ENCODE measurements at regions not wholly inside any gene's neighbourhood (a gene's known extent, or its start where the extent isn't known, plus 50 kb on each side); places are given as distances from the start of the nearest gene placed in this dataset.
"Not testable (repeated sequence)": the region's sequence is repeated elsewhere in the genome, so short reads cannot be mapped to it uniquely, and the experiment has no call there.

- no peak for DNase-seq (ENCODE audit: low read depth in 2 of 3, low spot score in 1 of 3)
These were observed 1672.9 kb downstream of the REEP3 start for GRCh38 chr10:65194126-65194525.

- DNase-seq (ENCODE audit: low read depth in 2 of 3, low spot score in 1 of 3), result no peak
These were observed 1673.4 kb downstream of the REEP3 start for GRCh38 chr10:65194555-65194954.

DNA sequence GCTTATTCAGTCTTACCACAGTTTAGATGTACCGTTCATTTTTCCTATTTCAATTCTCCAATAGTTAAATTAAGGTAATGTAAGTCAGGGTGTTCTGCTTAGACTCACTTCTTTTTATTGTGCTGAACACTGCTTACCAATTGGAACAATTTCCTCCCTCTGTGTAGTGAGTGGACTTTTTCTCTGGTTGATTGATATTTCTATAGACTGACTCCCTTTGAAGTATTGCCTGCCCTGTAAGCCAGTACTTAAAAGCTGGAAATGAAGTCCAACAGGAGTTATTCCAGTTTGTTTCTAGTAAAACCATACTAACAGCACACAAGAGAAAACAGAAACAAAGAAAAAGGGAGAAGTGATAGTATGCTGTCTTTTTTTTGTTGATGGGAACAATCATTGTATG, 1674.9 kb downstream of the REEP3 start:
- DNase-seq (ENCODE audit: low read depth in 2 of 3, low spot score in 1 of 3), result no peak

GRCh38 chr10:65197935-65198334, 1676.7 kb downstream of the REEP3 start:
- DNase-seq (ENCODE audit: low read depth in 2 of 3, low spot score in 1 of 3), result no peak

- no peak for DNase-seq (ENCODE audit: low read depth in 2 of 3, low spot score in 1 of 3)
These were observed 1680.3 kb downstream of the REEP3 start for GRCh38 chr10:65201491-65201890.

GRCh38 chr10:65204999-65205398, 1683.8 kb downstream of the REEP3 start:
- no peak for DNase-seq (ENCODE audit: low read depth in 2 of 3, low spot score in 1 of 3)

DNA sequence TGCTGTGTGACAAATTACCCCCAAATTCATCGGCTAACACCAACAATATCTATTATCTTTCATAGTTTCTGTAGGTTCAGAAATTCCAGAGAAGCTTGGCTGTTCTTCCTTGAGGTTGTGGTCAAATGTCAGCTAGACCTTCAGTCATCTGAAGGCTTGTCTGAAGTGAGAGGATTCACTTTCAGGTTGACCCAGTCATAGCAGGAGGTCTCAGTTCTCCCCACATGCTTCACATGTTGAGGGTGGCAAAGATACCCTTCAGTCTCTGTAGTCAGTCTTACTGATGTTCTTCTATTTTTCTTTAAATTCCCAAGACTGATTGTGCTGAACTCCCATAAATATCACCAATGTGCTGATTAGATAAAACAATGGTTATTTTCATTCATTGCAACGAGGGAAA, 1692.0 kb downstream of the REEP3 start:
- no peak for DNase-seq (ENCODE audit: low read depth in 2 of 3, low spot score in 1 of 3)

DNA sequence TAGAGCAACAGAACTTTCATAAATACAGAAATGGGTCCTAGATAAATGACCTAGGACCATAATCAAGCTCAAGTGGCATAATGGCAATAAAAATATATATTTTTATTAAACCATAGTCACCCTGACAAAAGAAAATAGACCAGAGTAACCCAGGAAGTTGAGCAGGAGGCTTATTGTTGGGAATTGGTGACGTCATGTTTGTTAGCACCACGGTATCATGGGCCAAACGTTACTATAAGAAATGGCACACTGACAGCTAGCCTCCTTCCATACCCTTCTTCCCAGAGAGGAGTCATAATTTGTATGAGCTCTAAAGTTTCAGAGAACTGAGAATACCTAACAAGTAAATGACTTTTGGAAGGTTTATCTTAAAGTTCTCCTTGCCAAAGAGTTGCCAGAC, 1698.2 kb downstream of the REEP3 start:
- no peak for DNase-seq (ENCODE audit: low read depth in 2 of 3, low spot score in 1 of 3)

- DNase-seq (ENCODE audit: low read depth in 2 of 3, low spot score in 1 of 3), result no peak
These were observed 1694.7 kb upstream of the LRRTM3 start for GRCh38 chr10:65231148-65231547.

DNA sequence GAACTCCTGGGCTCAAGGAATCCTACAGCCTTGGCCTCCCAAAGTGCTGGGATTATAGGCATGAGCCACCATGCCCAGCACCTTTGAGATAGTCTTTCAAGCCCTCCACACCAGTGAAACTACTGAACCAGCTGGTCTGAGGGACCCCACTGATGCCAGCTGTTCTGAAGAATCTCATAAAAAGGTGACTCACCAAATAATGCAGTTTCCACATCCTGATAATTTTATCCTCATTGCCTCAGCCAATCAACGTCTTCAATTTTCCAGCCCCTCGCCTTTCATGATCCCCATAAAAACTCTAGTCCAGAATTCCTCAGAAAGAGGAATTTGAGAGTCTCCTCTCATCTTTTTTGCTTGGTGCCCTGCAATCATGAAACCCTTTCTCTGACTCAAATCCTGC, 1691.6 kb upstream of the LRRTM3 start:
- DNase-seq (ENCODE audit: low read depth in 2 of 3, low spot score in 1 of 3), result no peak

GRCh38 chr10:65235266-65235665, 1690.6 kb upstream of the LRRTM3 start:
- no peak for DNase-seq (ENCODE audit: low read depth in 2 of 3, low spot score in 1 of 3)

- DNase-seq (ENCODE audit: low read depth in 2 of 3, low spot score in 1 of 3), result no peak
These were observed 1690.0 kb upstream of the LRRTM3 start for GRCh38 chr10:65235846-65236245.

DNA sequence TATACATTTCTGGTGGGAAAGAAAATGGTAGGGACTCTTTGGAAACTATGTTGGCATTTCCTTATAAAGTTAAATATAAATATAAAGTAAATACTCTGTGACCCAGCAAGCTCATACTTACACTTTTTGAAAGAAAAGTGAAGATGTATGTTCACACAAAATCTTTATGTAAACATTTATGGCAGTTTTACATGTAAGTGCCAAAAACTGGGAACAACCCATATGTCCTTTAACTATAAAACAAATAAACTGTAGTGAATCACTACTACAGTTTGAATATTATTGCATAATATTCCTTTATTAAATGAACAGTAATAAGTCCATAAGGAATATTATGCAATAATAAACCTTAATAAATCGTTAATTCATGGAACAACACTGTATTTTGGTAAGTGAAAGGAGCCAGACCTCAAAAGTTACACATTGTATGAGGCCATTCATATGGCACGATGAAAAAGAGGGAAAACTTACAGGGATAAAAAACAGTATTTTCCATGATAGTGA, 1660.3 kb upstream of the LRRTM3 start:
- no peak for DNase-seq (ENCODE audit: low read depth in 2 of 3, low spot score in 1 of 3)

DNA sequence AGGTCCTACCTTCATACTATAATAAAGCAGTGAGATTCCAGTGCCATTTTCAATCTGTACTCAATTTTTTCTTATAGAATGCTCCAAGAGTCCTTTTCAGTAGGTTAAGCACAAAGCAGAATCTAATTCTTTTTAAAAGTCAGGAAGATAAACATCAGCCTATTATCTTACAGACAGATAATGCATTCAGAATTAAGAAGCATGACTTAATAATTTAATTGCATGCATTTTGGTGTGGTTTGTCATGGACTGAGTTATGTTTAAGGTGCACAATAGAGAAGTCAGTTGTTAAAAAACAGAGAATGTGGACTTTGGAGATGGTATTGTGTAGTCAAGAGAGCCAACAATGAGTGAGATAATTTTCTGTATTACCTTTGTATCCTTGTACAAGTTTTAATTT, 1656.3 kb upstream of the LRRTM3 start:
- DNase-seq (ENCODE audit: low read depth in 2 of 3, low spot score in 1 of 3), result not testable (repeated sequence)

DNA sequence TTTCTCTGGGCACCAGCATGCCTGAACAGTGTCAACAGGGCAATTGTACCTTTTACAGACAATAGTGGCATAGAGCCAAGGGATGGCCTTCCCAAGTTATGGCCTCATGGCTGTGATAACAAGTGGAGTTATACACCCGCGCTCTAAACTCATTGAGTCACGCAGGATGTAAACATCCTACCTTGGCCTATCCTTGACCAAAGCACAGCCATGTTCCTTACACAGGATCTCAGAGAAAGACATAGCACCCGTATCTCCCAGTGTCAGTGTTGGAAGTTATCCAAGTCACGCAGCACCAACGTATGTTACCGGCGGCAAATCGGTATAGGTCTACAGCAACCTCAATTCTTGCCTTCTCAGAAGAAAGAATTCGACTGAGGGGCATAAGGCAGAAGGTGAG, 1654.9 kb upstream of the LRRTM3 start:
- no peak for DNase-seq (ENCODE audit: low read depth in 2 of 3, low spot score in 1 of 3)

- DNase-seq (ENCODE audit: low read depth in 2 of 3, low spot score in 1 of 3), result no peak
These were observed 1652.7 kb upstream of the LRRTM3 start for GRCh38 chr10:65273115-65273514.

GRCh38 chr10:65275296-65275695, 1650.5 kb upstream of the LRRTM3 start:
- DNase-seq (ENCODE audit: low read depth in 2 of 3, low spot score in 1 of 3), result no peak

DNA sequence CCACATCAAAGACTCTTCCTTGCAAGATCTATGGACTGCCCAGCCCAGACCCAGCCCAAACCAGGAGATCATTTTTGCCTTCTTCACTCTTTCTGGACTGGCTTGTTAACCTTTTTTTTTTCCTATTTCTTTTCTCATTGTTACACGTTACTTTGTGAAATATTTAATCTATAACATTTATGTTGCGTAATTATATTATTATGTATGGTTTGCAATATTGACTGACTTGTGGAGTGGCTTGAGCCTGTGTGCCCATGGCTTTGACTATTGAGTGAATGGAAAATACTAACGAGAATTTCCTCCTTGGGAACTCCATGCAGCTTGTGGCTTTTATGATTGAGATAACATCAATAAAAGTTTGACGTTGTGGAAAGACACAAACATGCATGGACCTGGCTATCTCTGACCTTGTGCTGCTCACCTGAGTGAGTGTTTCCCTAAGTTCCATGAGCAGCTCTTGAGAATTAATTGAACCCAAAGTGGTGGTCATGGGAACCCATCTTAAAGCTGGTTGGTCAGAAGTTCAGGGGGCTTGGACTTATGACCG, 1641.3 kb upstream of the LRRTM3 start:
- no peak for DNase-seq (ENCODE audit: low read depth in 2 of 3, low spot score in 1 of 3)

DNA sequence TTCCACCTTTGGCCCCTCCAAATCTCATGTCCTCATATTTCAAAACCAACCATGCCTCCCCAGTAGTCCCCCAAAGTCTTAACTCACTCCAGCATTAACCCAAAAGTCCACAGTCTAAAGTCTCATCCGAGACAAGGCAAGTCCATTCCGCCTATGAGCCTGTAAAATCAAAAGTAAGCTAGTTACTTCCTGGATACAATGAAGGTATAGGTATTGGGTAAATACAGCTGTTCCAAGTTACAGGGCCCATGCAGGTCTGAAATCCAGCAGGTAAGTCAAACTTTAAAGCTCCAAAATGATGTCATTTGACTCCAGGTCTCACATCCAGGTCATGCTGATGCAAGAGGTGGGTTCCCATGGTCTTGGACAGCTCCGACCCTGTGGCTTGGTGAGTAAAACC, 1640.1 kb upstream of the LRRTM3 start:
- DNase-seq (ENCODE audit: low read depth in 2 of 3, low spot score in 1 of 3), result not testable (repeated sequence)

GRCh38 chr10:65291286-65291685, 1634.5 kb upstream of the LRRTM3 start:
- DNase-seq (ENCODE audit: low read depth in 2 of 3, low spot score in 1 of 3), result no peak

DNA sequence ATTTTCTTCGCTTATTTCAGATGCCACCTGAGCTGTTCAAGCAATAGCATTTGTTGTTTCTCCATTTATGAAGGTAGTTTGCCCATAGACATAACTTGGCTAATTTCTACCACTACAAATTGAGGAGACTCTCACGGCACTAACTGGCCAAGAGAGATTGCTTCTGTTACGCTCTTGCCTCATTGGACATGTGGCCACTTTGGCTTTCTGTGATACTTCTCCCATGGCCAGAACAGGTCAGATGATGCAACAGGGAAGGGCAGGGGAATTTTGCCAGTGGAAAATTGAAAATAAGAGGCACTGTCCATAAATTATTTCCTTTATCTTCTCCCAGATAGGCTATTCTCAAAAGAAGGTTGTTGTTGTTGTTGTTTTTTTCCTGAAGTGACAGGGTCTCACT, 1633.3 kb upstream of the LRRTM3 start:
- DNase-seq (ENCODE audit: low read depth in 2 of 3, low spot score in 1 of 3), result no peak

DNA sequence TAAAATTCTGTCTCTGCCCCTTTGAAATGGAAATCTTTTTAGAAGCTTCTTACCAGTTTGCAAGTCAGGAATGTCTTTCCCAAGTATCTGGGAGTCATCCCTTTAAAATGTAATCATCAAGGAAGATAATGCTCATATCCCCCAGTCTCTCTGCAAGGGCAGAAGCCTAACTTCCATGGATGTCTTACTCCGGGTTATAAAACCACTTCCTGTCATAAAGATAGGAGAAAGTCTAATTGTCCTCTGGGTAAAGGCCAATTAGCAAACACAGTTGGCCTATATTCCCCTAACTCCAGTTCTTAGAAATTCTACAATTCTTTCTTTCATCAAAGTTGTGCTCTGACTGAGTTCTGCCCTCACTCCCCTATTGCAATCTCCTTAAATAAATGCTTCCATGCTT, 1631.5 kb upstream of the LRRTM3 start:
- DNase-seq (ENCODE audit: low read depth in 2 of 3, low spot score in 1 of 3), result no peak

DNA sequence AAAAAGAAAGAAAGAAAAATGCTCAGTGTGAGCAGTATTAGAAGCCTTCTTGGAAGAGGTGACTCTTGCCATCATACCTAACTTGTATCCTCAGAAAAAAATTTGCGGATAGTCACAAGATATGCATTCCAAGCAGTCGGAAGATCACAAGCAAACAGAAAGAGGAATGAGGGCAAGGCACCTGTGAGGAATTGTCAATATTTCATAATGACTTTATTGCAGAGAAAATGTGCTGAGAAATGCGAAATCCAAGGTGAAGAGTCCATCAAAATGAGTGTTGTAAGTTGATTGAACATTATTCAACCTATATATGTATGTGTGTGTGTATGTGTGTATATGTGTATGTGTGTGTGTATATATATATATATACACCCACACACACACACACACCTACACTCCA, 1624.7 kb upstream of the LRRTM3 start:
- DNase-seq (ENCODE audit: low read depth in 2 of 3, low spot score in 1 of 3), result no peak

DNA sequence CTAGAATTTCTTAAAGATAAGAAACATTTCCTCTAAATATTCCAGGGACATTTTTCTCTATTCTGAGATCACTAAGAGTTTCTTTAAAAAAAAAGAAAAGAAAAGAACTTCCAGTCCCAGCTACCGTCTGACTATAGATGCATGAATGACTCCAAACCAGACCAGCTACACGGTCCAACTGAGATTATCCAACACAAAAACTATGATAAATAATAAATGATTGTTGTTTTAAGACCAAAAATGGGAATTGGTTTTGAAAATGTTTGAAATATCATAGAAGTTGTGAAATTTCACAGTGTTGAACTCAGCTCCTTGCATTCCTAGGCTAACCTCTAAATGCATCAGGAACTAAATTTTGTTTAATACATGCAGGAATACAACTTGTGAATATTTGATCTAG, 1619.6 kb upstream of the LRRTM3 start:
- DNase-seq (ENCODE audit: low read depth in 2 of 3, low spot score in 1 of 3), result no peak
